Endothelial cell (in vitro differentiated cells): ENCODE measurements at regions not wholly inside any gene's neighbourhood (a gene's known extent, or its start where the extent isn't known, plus 50 kb on each side); places are given as distances from the start of the nearest gene placed in this dataset.

Experiments
- DNase-seq: peaks from one replicate; pipeline ENCODE4 v3.0.0; 2021; ENCODE audit warnings: low spot score
- H3K27ac Mint-ChIP-seq: one replicate; pipeline ENCODE4 v1.8.0; 2021; ENCODE audit warnings: mixed read lengths, inconsistent platforms; ENCODE audit not compliant: unreplicated experiment
- H3K27me3 Mint-ChIP-seq: one replicate; pipeline ENCODE4 v1.8.0; 2021; ENCODE audit warnings: mild to moderate bottlenecking, moderate library complexity, mixed read lengths, inconsistent platforms; ENCODE audit not compliant: unreplicated experiment
- H3K36me3 Mint-ChIP-seq: one replicate; pipeline ENCODE4 v1.8.0; 2021; ENCODE audit warnings: mild to moderate bottlenecking, low read depth, mixed read lengths, inconsistent platforms; ENCODE audit not compliant: unreplicated experiment
- H3K4me1 Mint-ChIP-seq: one replicate; pipeline ENCODE4 v1.8.0; 2021; ENCODE audit warnings: mild to moderate bottlenecking, mixed read lengths, inconsistent platforms; ENCODE audit not compliant: unreplicated experiment
- H3K4me3 Mint-ChIP-seq: one replicate; pipeline ENCODE4 v1.8.0; 2021; ENCODE audit warnings: mild to moderate bottlenecking, mixed read lengths, inconsistent platforms; ENCODE audit not compliant: unreplicated experiment
- H3K9me3 Mint-ChIP-seq: one replicate; pipeline ENCODE4 v1.8.0; 2021; ENCODE audit warnings: mixed read lengths, inconsistent platforms; ENCODE audit not compliant: unreplicated experiment
- CTCF ChIP-seq: fragments of 200-600 bp; sonication (generic); IDR thresholded peaks from one replicate; pipeline ENCODE4 v1.5.0; 2021; ENCODE audit warnings: antibody characterized with exemption; ENCODE audit not compliant: unreplicated experiment

- no peaks in the 10 kb centered on the region for H3K36me3 Mint-ChIP-seq
- DNase-seq: no peak
- H3K27me3 Mint-ChIP-seq: no peaks in the 10 kb centered on the region
- no peak overlapping the region for H3K27ac Mint-ChIP-seq
- no peak for TF ChIP-seq CTCF
- H3K9me3 Mint-ChIP-seq: no peaks in the 10 kb centered on the region
- no peaks in the 10 kb centered on the region for H3K4me1 Mint-ChIP-seq
- H3K4me3 Mint-ChIP-seq: no peak overlapping the region
Measured at GRCh38 chr12:74119811-74120362, 417.7 kb upstream of the ATXN7L3B start.

DNA sequence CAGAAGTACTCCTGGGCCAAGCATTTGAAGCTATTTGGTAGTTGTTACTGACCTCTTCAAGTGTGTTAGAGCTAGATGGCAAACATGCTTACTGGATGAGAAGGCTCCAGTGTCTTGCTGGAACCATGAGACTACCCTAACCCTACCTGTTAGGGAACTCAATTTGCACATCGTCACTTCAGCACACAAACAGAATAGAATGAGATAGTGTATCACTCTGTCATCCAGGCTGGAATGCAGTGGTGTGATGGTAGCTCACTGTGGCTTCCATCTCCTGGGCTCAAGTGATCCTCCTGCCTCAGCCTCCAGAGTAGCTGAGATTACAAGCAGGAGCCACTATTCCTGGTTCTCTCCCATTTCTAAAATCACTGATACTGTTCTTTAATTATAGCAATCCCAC, 417.0 kb upstream of the ATXN7L3B start:
- no peak overlapping the region for H3K4me3 Mint-ChIP-seq
- H3K36me3 Mint-ChIP-seq: no peaks in the 10 kb centered on the region
- no peaks in the 10 kb centered on the region for H3K9me3 Mint-ChIP-seq
- H3K27me3 Mint-ChIP-seq: no peaks in the 10 kb centered on the region
- H3K4me1 Mint-ChIP-seq: no peaks in the 10 kb centered on the region
- no peak for DNase-seq
- H3K27ac Mint-ChIP-seq: no peak overlapping the region
- no peak for TF ChIP-seq CTCF

GRCh38 chr12:74129702-74130101, 407.9 kb upstream of the ATXN7L3B start:
- Mint-ChIP-seq H3K36me3 (no peaks in the 10 kb centered on the region), H3K9me3 (no peaks in the 10 kb centered on the region), H3K27me3 (no peaks in the 10 kb centered on the region), H3K4me3 (no peak overlapping the region), H3K27ac (no peak overlapping the region), H3K4me1 (no peaks in the 10 kb centered on the region)
- DNase-seq: no peak
- TF ChIP-seq CTCF: no peak

DNA sequence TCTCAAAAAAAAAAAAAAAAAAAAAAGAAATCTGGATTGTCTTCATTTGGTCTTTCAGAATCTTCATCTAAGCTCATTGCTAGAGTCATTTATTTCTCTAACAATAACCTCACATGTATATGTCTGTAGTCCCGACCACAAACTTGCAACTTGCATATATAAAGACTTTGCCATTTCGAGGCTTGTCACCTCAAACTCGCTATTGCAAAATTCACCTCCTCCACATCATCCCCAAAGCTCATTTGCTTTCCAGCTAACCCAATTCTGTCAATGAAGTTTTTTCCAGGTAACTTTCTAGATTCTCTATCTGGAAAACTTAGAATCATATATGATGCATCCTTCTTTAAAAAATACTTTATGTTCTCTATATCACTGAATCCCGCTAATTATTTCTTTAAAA, 393.2 kb upstream of the ATXN7L3B start:
- no peak for DNase-seq
- Mint-ChIP-seq H3K4me1 (no peaks in the 10 kb centered on the region), H3K9me3 (no peaks in the 10 kb centered on the region), H3K27me3 (peaks cover 1% of the 10 kb centered on the region), H3K36me3 (no peaks in the 10 kb centered on the region), H3K4me3 (no peak overlapping the region), H3K27ac (no peak overlapping the region)
- no peak for TF ChIP-seq CTCF

- DNase-seq: no peak
- no peak for TF ChIP-seq CTCF
- Mint-ChIP-seq H3K4me3 (no peak overlapping the region), H3K27me3 (peaks cover 1% of the 10 kb centered on the region), H3K36me3 (no peaks in the 10 kb centered on the region), H3K4me1 (no peaks in the 10 kb centered on the region), H3K27ac (no peak overlapping the region), H3K9me3 (no peaks in the 10 kb centered on the region)
Measured at GRCh38 chr12:74145328-74145727, 392.3 kb upstream of the ATXN7L3B start.
